Activated CD4-positive, alpha-beta T cell treated with anti-CD3 and anti-CD28 coated beads, Interleukin-2, amount 50 U/mL, for 16 hours (primary cell): ENCODE measurements at regions not wholly inside any gene's neighbourhood (a gene's known extent, or its start where the extent isn't known, plus 50 kb on each side); places are given as distances from the start of the nearest gene placed in this dataset.
"Not testable (repeated sequence)": the region's sequence is repeated elsewhere in the genome, so short reads cannot be mapped to it uniquely, and the experiment has no call there.

Source experiments
- DNase-seq: peaks from one replicate; pipeline ENCODE4 v3.0.0-alpha.2; 2020

- DNase-seq, result no peak
These were observed 348.9 kb upstream of the ISL1 start for GRCh38 chr5:51034222-51034901.

GRCh38 chr5:51039424-51040329, 343.6 kb upstream of the ISL1 start:
- no peak for DNase-seq

- no peak for DNase-seq
These were observed 339.5 kb upstream of the ISL1 start for GRCh38 chr5:51043745-51044144.

- DNase-seq, result no peak
These were observed 335.9 kb upstream of the ISL1 start for GRCh38 chr5:51047369-51047768.

GRCh38 chr5:51053361-51053760, 329.9 kb upstream of the ISL1 start:
- DNase-seq, result no peak

- no peak for DNase-seq
These were observed 322.3 kb upstream of the ISL1 start for GRCh38 chr5:51060953-51061352.

GRCh38 chr5:51072937-51073336, 310.3 kb upstream of the ISL1 start:
- no peak for DNase-seq

- DNase-seq, result no peak
These were observed 300.5 kb upstream of the ISL1 start for GRCh38 chr5:51082741-51083140.

GRCh38 chr5:51091816-51092215, 291.4 kb upstream of the ISL1 start:
- no peak for DNase-seq

- DNase-seq, result no peak
These were observed 287.8 kb upstream of the ISL1 start for GRCh38 chr5:51095486-51095885.

- no peak for DNase-seq
These were observed 286.4 kb upstream of the ISL1 start for GRCh38 chr5:51096859-51097258.

GRCh38 chr5:51099173-51099853, 283.9 kb upstream of the ISL1 start:
- DNase-seq, result no peak

- DNase-seq, result no peak
These were observed 278.7 kb upstream of the ISL1 start for GRCh38 chr5:51104556-51104955.

GRCh38 chr5:51109786-51110410, 273.4 kb upstream of the ISL1 start:
- no peak for DNase-seq

- no peak for DNase-seq
These were observed 252.0 kb upstream of the ISL1 start for GRCh38 chr5:51131266-51131665.

- DNase-seq, result no peak
These were observed 245.1 kb upstream of the ISL1 start for GRCh38 chr5:51138164-51138563.

GRCh38 chr5:51148437-51148836, 234.8 kb upstream of the ISL1 start:
- DNase-seq, result no peak

- DNase-seq, result no peak
These were observed 227.0 kb upstream of the ISL1 start for GRCh38 chr5:51156222-51156621.

GRCh38 chr5:51156838-51157237, 226.4 kb upstream of the ISL1 start:
- DNase-seq, result no peak

- DNase-seq, result no peak
These were observed 224.1 kb upstream of the ISL1 start for GRCh38 chr5:51159164-51159563.

GRCh38 chr5:51159606-51160005, 223.6 kb upstream of the ISL1 start:
- DNase-seq, result no peak

GRCh38 chr5:51162245-51162644, 221.0 kb upstream of the ISL1 start:
- no peak for DNase-seq

GRCh38 chr5:51165621-51166020, 217.6 kb upstream of the ISL1 start:
- DNase-seq, result not testable (repeated sequence)
